Activated CD4-positive, alpha-beta T cell treated with anti-CD3 and anti-CD28 coated beads for 36 hours (primary cell): ENCODE measurements at regions not wholly inside any gene's neighbourhood (a gene's known extent, or its start where the extent isn't known, plus 50 kb on each side); places are given as distances from the start of the nearest gene placed in this dataset.

Source experiments
- ATAC-seq: fragments of 200-7000 bp; cut with Tn5 transposase; one replicate; pipeline ENCODE4 v1.10.0; 2021; ENCODE audit warnings: mild to moderate bottlenecking, moderate library complexity
- CTCF ChIA-PET: fragments of 350-600 bp; sonication (Branson Sonifier 250); formaldehyde crosslinking; loops from one replicate; lab custom pipeline; 2021; ENCODE audit warnings: antibody characterized with exemption; lab: Charles Lee
- POLR2A ChIA-PET: fragments of 350-600 bp; sonication (Branson Sonifier 250); formaldehyde crosslinking; loops from one replicate; lab custom pipeline; 2021; ENCODE audit warnings: antibody characterized with exemption, inconsistent platforms; lab: Charles Lee
- DNase-seq: peaks from one replicate; pipeline ENCODE4 v3.0.0-alpha.2; 2020
- H3K27ac Mint-ChIP-seq: one replicate; pipeline ENCODE4 v1.8.0; 2021; ENCODE audit warnings: mixed read lengths
- H3K27me3 Mint-ChIP-seq: one replicate; pipeline ENCODE4 v1.8.0; 2021; ENCODE audit warnings: mixed read lengths
- H3K36me3 Mint-ChIP-seq: one replicate; pipeline ENCODE4 v1.8.0; 2021; ENCODE audit warnings: low read depth, mixed read lengths
- H3K4me1 Mint-ChIP-seq: one replicate; pipeline ENCODE4 v1.8.0; 2021; ENCODE audit warnings: mixed read lengths
- H3K4me3 Mint-ChIP-seq: one replicate; pipeline ENCODE4 v1.8.0; 2021; ENCODE audit warnings: mild to moderate bottlenecking, moderate library complexity, mixed read lengths
- H3K9me3 Mint-ChIP-seq: one replicate; pipeline ENCODE4 v1.8.0; 2021; ENCODE audit warnings: low read depth, mixed read lengths
- intact Hi-C, 2 experiments: fragments of 100-400 bp; cut with DNase I in 1 of 2; cut with micrococcal nuclease in 1 of 2; formaldehyde crosslinking; loops; one replicate each; pipeline versions ENCODE4 v1.14.2 to v1.15.1; 2022 to 2024; cut with DNase I, micrococcal nuclease

DNA sequence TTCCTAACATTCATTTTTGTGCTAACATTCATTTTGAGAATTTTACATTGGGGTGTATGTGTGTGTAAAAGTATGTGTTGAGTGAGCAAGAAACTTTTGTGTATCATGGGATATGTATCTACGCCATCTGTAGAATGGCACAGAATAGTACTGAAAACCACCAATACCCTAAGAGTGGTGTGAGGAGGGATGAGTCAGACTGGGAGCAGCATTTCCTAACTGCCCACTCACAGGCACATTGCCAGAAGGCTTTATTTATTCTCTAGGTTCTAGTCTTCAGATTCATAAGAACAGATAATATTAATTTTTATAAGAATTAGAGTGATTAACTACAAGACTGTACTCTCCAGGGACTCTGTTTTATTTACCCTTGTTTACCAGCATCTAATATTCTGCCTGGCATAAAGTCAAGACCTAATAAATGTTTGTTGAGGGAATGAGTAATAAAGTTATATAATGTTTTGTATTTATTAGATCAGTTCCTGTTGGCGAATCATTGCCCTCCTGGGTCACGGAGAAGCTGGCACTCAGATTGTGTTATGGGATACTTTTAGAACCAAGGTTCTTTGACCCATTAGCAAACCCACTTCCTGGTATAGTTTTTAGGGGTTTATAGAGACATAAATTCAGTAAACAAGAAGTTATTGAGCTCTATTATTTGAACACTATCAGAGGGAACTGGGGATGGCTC, 159.1 kb upstream of the PPP2R2B start:
- no peaks in the 10 kb centered on the region for H3K4me1 Mint-ChIP-seq
- peaks cover 9% of the 10 kb centered on the region for H3K27me3 Mint-ChIP-seq
- intact Hi-C loops, result no loop called here
- H3K27ac Mint-ChIP-seq, result no peak overlapping the region
- DNase-seq, result no peak
- H3K9me3 Mint-ChIP-seq, result no peaks in the 10 kb centered on the region
- ChIA-PET POLR2A (no interaction called here), CTCF (no interaction called here)
- no peaks in the 10 kb centered on the region for H3K36me3 Mint-ChIP-seq
- H3K4me3 Mint-ChIP-seq, result no peak overlapping the region
- no peak for ATAC-seq

DNA sequence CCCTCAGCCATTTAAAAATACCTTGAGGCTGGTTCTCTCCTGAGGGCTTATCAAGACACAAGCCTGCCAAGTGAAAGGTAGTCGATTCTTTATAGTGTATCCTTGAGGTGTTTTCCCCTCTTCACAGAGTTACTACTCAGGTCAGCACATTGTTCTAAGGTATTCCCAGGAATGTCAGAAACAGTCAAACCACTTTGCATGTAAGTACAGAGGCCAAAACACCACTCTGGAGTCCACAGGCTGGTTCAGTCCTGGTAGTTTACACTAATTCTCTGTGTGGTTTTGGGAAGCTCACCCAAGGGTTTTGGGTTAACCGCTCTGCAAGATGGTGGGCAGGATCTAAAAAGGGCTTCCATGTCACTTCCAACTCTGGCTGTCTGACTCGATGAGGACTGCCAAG, 162.3 kb upstream of the PPP2R2B start:
- no peak for ATAC-seq
- intact Hi-C loops, result no loop called here
- no peak overlapping the region for H3K4me3 Mint-ChIP-seq
- H3K4me1 Mint-ChIP-seq, result no peaks in the 10 kb centered on the region
- DNase-seq, result no peak
- H3K36me3 Mint-ChIP-seq, result no peaks in the 10 kb centered on the region
- H3K27ac Mint-ChIP-seq, result no peak overlapping the region
- peaks cover 9% of the 10 kb centered on the region for H3K27me3 Mint-ChIP-seq
- ChIA-PET CTCF (interaction anchor here (1.1 kb wide), 1 partner anchor 148 kb away, joined by 3 read pairs; no protein-coding TSS in a partner anchor), POLR2A (no interaction called here)
- no peaks in the 10 kb centered on the region for H3K9me3 Mint-ChIP-seq

DNA sequence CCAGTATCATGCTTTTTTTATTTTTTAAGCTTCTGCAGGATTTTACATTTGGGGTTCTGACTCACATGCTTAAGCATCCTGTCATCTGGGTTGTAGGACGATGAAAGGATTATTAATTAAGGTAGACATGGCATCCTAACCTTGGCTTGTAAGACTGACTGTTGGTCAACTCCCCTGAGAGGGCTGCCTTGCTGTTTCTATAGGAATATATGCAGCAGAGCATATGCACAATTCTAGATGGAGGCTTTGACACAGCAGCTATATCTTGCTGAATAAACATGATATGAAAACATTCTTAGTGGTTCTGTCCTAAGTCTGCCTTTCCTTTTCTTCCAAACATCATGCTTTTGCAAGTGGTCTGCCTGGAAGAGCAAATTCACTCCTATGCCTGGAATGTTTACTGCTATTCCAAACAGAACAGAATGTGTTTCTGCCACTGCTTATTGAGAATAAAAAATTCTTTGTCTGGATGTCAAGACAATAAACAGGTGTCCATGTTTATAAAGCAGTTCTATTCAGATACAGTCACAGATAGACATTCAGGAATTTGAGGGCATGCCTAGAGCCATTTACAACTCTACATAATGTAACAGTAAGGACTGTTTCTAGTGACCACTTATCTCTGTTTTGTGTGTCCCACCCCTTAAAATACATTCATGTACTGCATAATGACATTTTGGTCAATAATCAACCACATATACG, 166.2 kb upstream of the PPP2R2B start:
- DNase-seq, result no peak
- intact Hi-C loops, result no loop called here

DNA sequence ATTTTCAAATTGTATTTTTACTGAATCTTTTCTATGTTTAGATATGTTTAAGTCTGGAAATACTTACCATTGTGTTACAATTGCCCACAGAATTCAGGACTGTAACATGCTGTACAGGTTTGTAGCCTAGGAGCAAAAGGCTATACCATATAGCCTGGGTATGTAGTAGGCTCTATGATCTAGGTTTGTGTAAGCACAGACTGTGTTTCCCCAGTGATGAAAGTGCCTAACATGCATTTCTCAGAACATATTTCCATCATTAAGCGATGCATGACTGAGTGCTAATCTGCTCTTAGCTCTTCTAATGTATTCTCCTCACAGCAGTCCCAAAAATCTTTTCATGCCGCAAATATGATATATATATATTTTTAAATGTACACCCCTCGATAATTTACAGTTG, 166.7 kb upstream of the PPP2R2B start:
- Mint-ChIP-seq H3K36me3 (no peaks in the 10 kb centered on the region), H3K4me1 (no peaks in the 10 kb centered on the region), H3K9me3 (no peaks in the 10 kb centered on the region), H3K4me3 (no peak overlapping the region), H3K27me3 (peaks cover 14% of the 10 kb centered on the region), H3K27ac (no peak overlapping the region)
- CTCF ChIA-PET, result no interaction called here
- DNase-seq (no peak), ATAC-seq (no peak)
- intact Hi-C loops, result no loop called here
- POLR2A ChIA-PET, result no interaction called here

More for the DNA sequence above, 166.2 kb upstream of the PPP2R2B start:
- Mint-ChIP-seq H3K4me3 (no peak overlapping the region), H3K27ac (no peak overlapping the region), H3K36me3 (no peaks in the 10 kb centered on the region), H3K9me3 (no peaks in the 10 kb centered on the region), H3K27me3 (peaks cover 13% of the 10 kb centered on the region), H3K4me1 (no peaks in the 10 kb centered on the region)
- ChIA-PET CTCF (no interaction called here), POLR2A (no interaction called here)
- no peak for ATAC-seq

DNA sequence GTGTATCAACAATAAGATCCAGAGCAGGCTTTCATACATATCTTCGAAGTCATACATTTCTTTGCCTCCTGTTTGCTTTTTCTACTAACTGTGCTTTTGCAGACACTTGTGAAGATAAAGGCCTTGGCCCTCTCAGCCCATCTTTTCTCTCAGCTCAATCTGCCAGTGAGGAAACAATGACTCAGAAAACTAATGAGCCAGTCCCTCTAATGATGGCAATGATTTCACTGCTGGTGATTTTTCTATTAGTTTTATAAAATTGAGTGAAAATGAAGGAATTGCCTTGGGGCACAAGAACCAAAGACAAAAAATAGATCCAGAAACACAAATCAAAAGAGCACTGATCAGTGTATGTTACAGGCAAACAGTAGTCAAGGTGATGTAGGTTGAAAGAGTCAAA, 167.7 kb upstream of the PPP2R2B start:
- H3K36me3 Mint-ChIP-seq, result no peaks in the 10 kb centered on the region
- H3K27me3 Mint-ChIP-seq, result peaks cover 14% of the 10 kb centered on the region
- no peak overlapping the region for H3K4me3 Mint-ChIP-seq
- ChIA-PET POLR2A (no interaction called here), CTCF (no interaction called here)
- H3K27ac Mint-ChIP-seq, result no peak overlapping the region
- H3K9me3 Mint-ChIP-seq, result no peaks in the 10 kb centered on the region
- intact Hi-C loops, result no loop called here
- H3K4me1 Mint-ChIP-seq, result no peaks in the 10 kb centered on the region
- DNase-seq, result no peak
- no peak for ATAC-seq

DNA sequence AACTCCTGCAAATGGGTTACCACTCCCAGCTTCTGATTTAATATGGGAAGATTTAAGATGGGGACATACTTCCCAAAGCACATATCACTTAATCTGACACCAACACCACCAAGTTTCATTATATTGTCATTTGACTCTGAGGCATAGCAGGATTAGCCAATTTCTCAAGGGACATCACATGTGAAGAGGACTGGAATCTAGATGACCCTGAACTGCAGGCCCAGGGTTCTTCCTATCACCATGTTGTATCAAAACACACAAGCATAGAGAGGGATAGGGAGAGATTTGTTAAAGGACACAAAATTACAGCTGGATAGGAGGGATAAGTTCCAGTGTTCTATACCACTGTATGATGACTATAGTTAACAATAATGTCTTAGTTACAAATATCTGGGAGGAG, 168.3 kb upstream of the PPP2R2B start:
- POLR2A ChIA-PET, result no interaction called here
- no peaks in the 10 kb centered on the region for H3K4me1 Mint-ChIP-seq
- CTCF ChIA-PET, result no interaction called here
- no peak overlapping the region for H3K4me3 Mint-ChIP-seq
- intact Hi-C loops, result no loop called here
- H3K9me3 Mint-ChIP-seq, result no peaks in the 10 kb centered on the region
- peaks cover 16% of the 10 kb centered on the region for H3K27me3 Mint-ChIP-seq
- no peaks in the 10 kb centered on the region for H3K36me3 Mint-ChIP-seq
- no peak for DNase-seq
- ATAC-seq, result no peak
- no peak overlapping the region for H3K27ac Mint-ChIP-seq

DNA sequence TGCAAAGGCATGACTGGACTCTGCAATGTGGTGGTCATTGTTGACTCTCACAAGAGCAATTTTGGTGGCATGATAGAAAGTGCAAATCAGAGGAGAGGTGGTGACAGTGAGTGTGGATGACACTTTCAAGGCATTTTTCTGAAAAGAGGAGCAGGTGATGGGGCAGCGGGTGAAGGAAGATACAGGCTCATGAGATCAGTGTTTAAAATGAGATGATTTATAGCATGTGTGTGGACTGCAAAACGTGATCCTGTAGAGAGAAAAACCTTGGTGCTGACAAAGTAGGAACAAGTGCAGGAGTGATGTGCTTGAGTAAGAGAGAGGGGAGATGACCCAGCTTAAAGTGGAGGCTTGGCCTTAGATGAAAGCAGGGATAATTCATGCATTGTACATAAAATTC, 171.2 kb upstream of the PPP2R2B start:
- intact Hi-C loops, result no loop called here
- Mint-ChIP-seq H3K4me3 (no peak overlapping the region), H3K4me1 (no peaks in the 10 kb centered on the region), H3K27ac (no peak overlapping the region), H3K9me3 (no peaks in the 10 kb centered on the region), H3K27me3 (peaks cover 16% of the 10 kb centered on the region), H3K36me3 (no peaks in the 10 kb centered on the region)
- CTCF ChIA-PET, result no interaction called here
- no peak for ATAC-seq
- no peak for DNase-seq
- POLR2A ChIA-PET, result no interaction called here

DNA sequence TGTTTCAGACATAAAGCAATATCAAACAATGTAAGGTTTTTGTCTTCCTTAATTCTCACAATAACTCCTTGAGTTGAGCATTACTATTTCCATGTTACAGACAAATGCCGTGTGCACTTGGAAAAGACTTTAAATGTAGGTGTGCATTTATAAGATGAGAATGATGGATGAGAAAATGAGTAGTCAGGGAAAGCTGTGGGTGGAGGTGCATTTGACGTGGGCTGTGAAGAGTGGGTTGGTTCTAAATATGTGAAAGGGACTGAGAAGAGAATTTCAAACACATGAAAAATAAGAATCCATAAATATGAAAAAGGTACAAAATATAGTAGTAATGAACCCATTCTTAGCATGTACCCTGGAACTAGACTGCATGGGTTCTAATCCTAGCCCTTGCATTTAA, 171.6 kb upstream of the PPP2R2B start:
- H3K27ac Mint-ChIP-seq, result no peak overlapping the region
- H3K4me1 Mint-ChIP-seq, result no peaks in the 10 kb centered on the region
- CTCF ChIA-PET, result no interaction called here
- peaks cover 16% of the 10 kb centered on the region for H3K27me3 Mint-ChIP-seq
- ATAC-seq, result no peak
- no peaks in the 10 kb centered on the region for H3K9me3 Mint-ChIP-seq
- DNase-seq, result no peak
- intact Hi-C loops, result no loop called here
- H3K4me3 Mint-ChIP-seq, result no peak overlapping the region
- no peaks in the 10 kb centered on the region for H3K36me3 Mint-ChIP-seq
- POLR2A ChIA-PET, result no interaction called here

DNA sequence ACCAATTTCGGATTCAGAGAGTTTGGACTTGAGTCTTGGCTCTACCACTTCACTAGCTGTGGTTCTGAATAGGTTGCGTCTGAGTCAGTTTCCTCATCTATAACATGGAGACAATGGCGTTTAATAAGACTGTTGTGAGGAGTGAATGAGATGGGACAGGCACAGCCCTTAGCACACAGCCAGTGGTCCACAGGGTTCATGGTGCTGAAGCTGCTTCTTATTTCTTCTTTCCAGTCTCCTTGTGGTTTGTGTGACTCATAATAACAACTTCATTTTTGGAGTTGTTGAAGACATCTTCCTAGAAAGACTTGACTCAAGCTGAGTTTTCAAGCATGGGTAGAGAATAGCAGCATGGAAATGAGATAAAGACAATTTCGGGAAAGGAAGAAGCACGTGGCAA, 172.6 kb upstream of the PPP2R2B start:
- CTCF ChIA-PET, result interaction anchor here (0.6 to 0.9 kb wide), 3 partner anchors 15 to 175 kb away, joined by 3 read pairs; no protein-coding TSS in a partner anchor
- peaks cover 13% of the 10 kb centered on the region for H3K27me3 Mint-ChIP-seq

DNA sequence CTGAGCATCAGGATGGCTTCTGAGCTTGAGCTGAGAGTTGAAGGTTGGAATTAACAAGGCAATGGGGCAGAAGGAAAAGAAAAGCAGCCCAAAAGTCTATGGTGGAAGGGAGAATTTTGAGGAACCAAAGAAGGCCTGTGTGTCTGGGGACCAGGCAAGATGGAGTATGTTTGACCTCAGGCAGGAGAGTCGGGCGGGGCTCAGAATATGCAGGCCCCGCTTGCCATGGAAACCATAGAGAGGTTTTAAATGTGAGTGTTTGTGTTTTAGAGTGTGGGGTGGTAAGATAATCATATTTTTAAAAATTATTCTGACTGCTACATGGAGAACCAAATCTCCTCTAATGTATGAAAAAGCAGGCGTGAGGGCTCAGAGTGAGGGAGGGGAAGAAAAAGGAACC, 174.0 kb upstream of the PPP2R2B start:
- no peak overlapping the region for H3K27ac Mint-ChIP-seq
- ChIA-PET POLR2A (no interaction called here), CTCF (interaction anchor here (0.6 kb wide), 1 partner anchor 200 kb away, joined by 3 read pairs; no protein-coding TSS in a partner anchor)
- H3K27me3 Mint-ChIP-seq, result peaks cover 13% of the 10 kb centered on the region
- no peaks in the 10 kb centered on the region for H3K4me1 Mint-ChIP-seq
- H3K4me3 Mint-ChIP-seq, result no peak overlapping the region
- no peaks in the 10 kb centered on the region for H3K36me3 Mint-ChIP-seq
- DNase-seq (no peak), ATAC-seq (no peak)
- H3K9me3 Mint-ChIP-seq, result no peaks in the 10 kb centered on the region
- intact Hi-C loops, result no loop called here

More for the DNA sequence above, 172.6 kb upstream of the PPP2R2B start:
- DNase-seq (no peak), ATAC-seq (no peak)
- intact Hi-C loops, result no loop called here
- Mint-ChIP-seq H3K9me3 (no peaks in the 10 kb centered on the region), H3K27ac (no peak overlapping the region), H3K4me3 (no peak overlapping the region), H3K4me1 (no peaks in the 10 kb centered on the region), H3K36me3 (no peaks in the 10 kb centered on the region)
- POLR2A ChIA-PET, result no interaction called here

DNA sequence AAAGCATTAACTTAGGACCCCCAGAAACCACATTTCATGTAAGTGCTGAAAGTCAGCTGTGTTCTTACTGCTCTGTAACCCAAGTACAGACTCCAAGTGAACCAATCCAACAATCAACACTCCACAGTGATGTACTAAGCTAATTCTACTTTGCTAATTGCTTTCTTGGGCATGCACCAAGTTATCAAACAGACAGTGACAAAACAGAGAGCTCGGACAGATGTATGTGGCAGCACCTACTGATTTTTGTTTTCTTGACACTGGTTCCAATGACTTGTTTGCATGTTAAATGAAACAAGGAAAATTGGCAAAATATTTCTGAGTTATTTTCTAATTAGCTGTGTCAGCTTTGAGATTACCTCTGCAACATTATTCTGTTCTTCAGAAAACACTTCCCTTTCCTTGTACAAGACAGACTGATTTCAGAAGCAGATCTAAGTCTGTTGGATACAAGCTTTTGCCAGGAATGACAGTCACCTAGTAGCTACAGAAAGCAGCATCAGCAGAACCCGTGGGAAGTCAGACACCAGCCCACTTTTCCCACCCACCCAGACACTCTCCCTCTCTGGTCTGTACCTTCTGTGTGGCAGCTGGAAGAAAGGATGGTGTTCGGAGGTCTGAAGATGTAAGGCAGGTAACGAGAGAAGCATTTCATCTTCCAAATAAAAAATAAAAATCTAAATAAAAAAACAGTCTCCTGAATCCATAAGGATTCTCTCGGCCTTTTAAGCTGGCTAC, 176.7 kb upstream of the PPP2R2B start:
- H3K9me3 Mint-ChIP-seq, result no peaks in the 10 kb centered on the region
- no peak for DNase-seq
- H3K4me1 Mint-ChIP-seq, result no peaks in the 10 kb centered on the region
- no peak overlapping the region for H3K4me3 Mint-ChIP-seq
- no peaks in the 10 kb centered on the region for H3K36me3 Mint-ChIP-seq
- intact Hi-C loops, result no loop called here
- peaks cover 6% of the 10 kb centered on the region for H3K27me3 Mint-ChIP-seq
- POLR2A ChIA-PET, result no interaction called here
- ATAC-seq, result no peak
- CTCF ChIA-PET, result interaction anchor here (1.0 to 1.2 kb wide), 2 partner anchors 47 to 61 kb away, joined by 3 to 4 read pairs; no protein-coding TSS in a partner anchor
- H3K27ac Mint-ChIP-seq, result no peak overlapping the region
